HG02884 (cell line): ENCODE measurements at regions not wholly inside any gene's neighbourhood (a gene's known extent, or its start where the extent isn't known, plus 50 kb on each side); places are given as distances from the start of the nearest gene placed in this dataset.

ENCODE experiments used
- ATAC-seq: cut with Tn5 transposase; IDR thresholded peaks from one replicate; pipeline ENCODE4 v1.9.1; 2021; ENCODE audit warnings: mild to moderate bottlenecking, moderate library complexity; ENCODE audit not compliant: unreplicated experiment

GRCh38 chr4:175514174-175514573 lies 297.9 kb downstream of the GPM6A start:
- no peak for ATAC-seq

GRCh38 chr4:175530655-175531054 lies 281.4 kb downstream of the GPM6A start:
- ATAC-seq = no peak

GRCh38 chr4:175531405-175532091 lies 280.5 kb downstream of the GPM6A start:
- ATAC-seq = no peak

GRCh38 chr4:175536852-175537453 lies 275.1 kb downstream of the GPM6A start:
- peak; percentile 59 for ATAC-seq

- no peak for ATAC-seq
Observed at GRCh38 chr4:175539498-175539897, 272.6 kb downstream of the GPM6A start.

- no peak for ATAC-seq
Observed at GRCh38 chr4:175540151-175540550, 271.9 kb downstream of the GPM6A start.

- ATAC-seq = no peak
Observed at GRCh38 chr4:175540732-175541131, 271.3 kb downstream of the GPM6A start.

GRCh38 chr4:175542786-175543185 lies 269.3 kb downstream of the GPM6A start:
- ATAC-seq = no peak

- ATAC-seq = no peak
Observed at GRCh38 chr4:175559126-175559525, 252.9 kb downstream of the GPM6A start.

GRCh38 chr4:175559526-175559925 lies 252.5 kb downstream of the GPM6A start:
- no peak for ATAC-seq

- no peak for ATAC-seq
Observed at GRCh38 chr4:175560604-175561003, 251.5 kb downstream of the GPM6A start.

- no peak for ATAC-seq
Observed at GRCh38 chr4:175561696-175562095, 250.4 kb downstream of the GPM6A start.

- ATAC-seq = no peak
Observed at GRCh38 chr4:175562111-175562510, 250.0 kb downstream of the GPM6A start.

GRCh38 chr4:175562542-175562941 lies 249.5 kb downstream of the GPM6A start:
- ATAC-seq = no peak
